Adrenal gland (tissue), 5 donors: ENCODE measurements at regions not wholly inside any gene's neighbourhood (a gene's known extent, or its start where the extent isn't known, plus 50 kb on each side); places are given as distances from the start of the nearest gene placed in this dataset.

ENCODE experiments used
- CTCF ChIP-seq, 6 experiments: fragments of 450-650 bp in 4 of 6; fragments of 200-600 bp in 2 of 6; sonication (generic) in 1 of 6; IDR thresholded peaks; 1 replicate in 5 of 6; 2 replicates in 1 of 6; pipeline versions ENCODE4 v1.5.1 to v1.8.0; 2016 to 2021; ENCODE audit warnings: antibody characterized with exemption in 6 of 6, mild to moderate bottlenecking in 2 of 6, moderate library complexity in 1 of 6
- POLR2A ChIP-seq, 2 donors: fragments of 450-650 bp; IDR thresholded peaks; one replicate each; pipeline ENCODE4 v1.6.1; 2017; ENCODE audit warnings: antibody characterized with exemption in 2 of 2, mild to moderate bottlenecking in 2 of 2, moderate library complexity in 1 of 2
- donor health status: DM: no; HTN: no; CAD: no.

GRCh38 chr6:115680621-115681020 is 380.1 kb downstream of the FRK start:
- TF ChIP-seq CTCF (IDR thresholded peaks at IDR 0.05): no peak
- TF ChIP-seq POLR2A (IDR thresholded peaks at IDR 0.05): no peak
